IMR-90 (cell line): ENCODE measurements at regions not wholly inside any gene's neighbourhood (a gene's known extent, or its start where the extent isn't known, plus 50 kb on each side); places are given as distances from the start of the nearest gene placed in this dataset.

Experiments used
- CTCF ChIP-seq: conservative IDR thresholded peaks from 2 replicates; pipeline ENCODE4 v1.5.1; 2012; ENCODE audit warnings: mild to moderate bottlenecking, low read depth, low read length, improper control_type of control experiment
- ELK1 ChIP-seq: fragments of 150-350 bp; IDR thresholded peaks from 2 replicates; pipeline ENCODE4 v1.6.1; 2016; ENCODE audit warnings: low read depth, mild to moderate bottlenecking, low read length, moderate library complexity, borderline replicate concordance
- FOS ChIP-seq: fragments of 150-350 bp; IDR thresholded peaks from 2 replicates; pipeline ENCODE4 v1.6.1; 2016; ENCODE audit warnings: low read depth, low read length
- MAFK ChIP-seq: IDR thresholded peaks from 2 replicates; pipeline ENCODE4 v1.6.1; 2012; ENCODE audit warnings: low read depth, low read length, improper control_type of control experiment
- MAZ ChIP-seq: IDR thresholded peaks from 2 replicates; pipeline ENCODE4 v1.6.1; 2012; ENCODE audit warnings: low read depth, mild to moderate bottlenecking, low read length, improper control_type of control experiment, moderate library complexity, borderline replicate concordance
- POLR2A ChIP-seq: IDR thresholded peaks from 2 replicates; pipeline ENCODE4 v1.6.1; 2012; ENCODE audit warnings: mild to moderate bottlenecking, low read depth, low read length
- RAD21 ChIP-seq: IDR thresholded peaks from 2 replicates; pipeline ENCODE4 v1.6.1; 2012; ENCODE audit warnings: low read length, improper control_type of control experiment
- SMC3 ChIP-seq: fragments of 150-350 bp; IDR thresholded peaks from 2 replicates; pipeline ENCODE4 v1.6.1; 2016; ENCODE audit warnings: low read depth, mild to moderate bottlenecking, antibody characterized with exemption, low read length, moderate library complexity
- USF2 ChIP-seq: fragments of 150-350 bp; IDR thresholded peaks from 2 replicates; pipeline ENCODE4 v1.6.1; 2017; ENCODE audit warnings: mild to moderate bottlenecking, antibody characterized with exemption, low read length, low read depth

- TF ChIP-seq CTCF (no peak), POLR2A (no peak), FOS (no peak), RAD21 (no peak), ELK1 (no peak), MAFK (no peak), SMC3 (no peak), MAZ (no peak), USF2 (no peak)
Measured at GRCh38 chr2:228673876-228674554, 492.5 kb upstream of the SPHKAP start.
